ENCODE measurements at regions not wholly inside any gene's neighbourhood (a gene's known extent, or its start where the extent isn't known, plus 50 kb on each side); places are given as distances from the start of the nearest gene placed in this dataset.

GRCh38 chr13:47672245-47673008, 328.6 kb downstream of the SUCLA2 start:
- no peak overlapping the region for H3K4me3 ChIP-seq (replicated peaks; ENCODE audit: low read depth, low read length)
- TF ChIP-seq CTCF (IDR thresholded peaks at IDR 0.05; ENCODE audit: low read length, missing control alignments): no peak
- peak; percentile 59 for DNase-seq (ENCODE audit: low read depth)

GRCh38 chr13:47671776-47672175, 329.3 kb downstream of the SUCLA2 start:
- no peak for TF ChIP-seq CTCF (IDR thresholded peaks at IDR 0.05; ENCODE audit: low read length, missing control alignments)
- H3K4me3 ChIP-seq (replicated peaks; ENCODE audit: low read depth, low read length): no peak overlapping the region
- DNase-seq (ENCODE audit: low read depth): no peak

- TF ChIP-seq CTCF (IDR thresholded peaks at IDR 0.05; ENCODE audit: low read length, missing control alignments): no peak
- no peak overlapping the region for H3K4me3 ChIP-seq (replicated peaks; ENCODE audit: low read depth, low read length)
- no peak for DNase-seq (ENCODE audit: low read depth)
These were observed 336.0 kb downstream of the SUCLA2 start for GRCh38 chr13:47665043-47665442.

- no peak overlapping the region for H3K4me3 ChIP-seq (replicated peaks; ENCODE audit: low read depth, low read length)
- no peak for TF ChIP-seq CTCF (IDR thresholded peaks at IDR 0.05; ENCODE audit: low read length, missing control alignments)
- DNase-seq (ENCODE audit: low read depth): peak; percentile 79
These were observed 340.0 kb downstream of the SUCLA2 start for GRCh38 chr13:47661076-47661475.

GRCh38 chr13:47656651-47657050, 344.4 kb downstream of the SUCLA2 start:
- H3K4me3 ChIP-seq (replicated peaks; ENCODE audit: low read depth, low read length): no peak overlapping the region
- TF ChIP-seq CTCF (IDR thresholded peaks at IDR 0.05; ENCODE audit: low read length, missing control alignments): no peak
- DNase-seq (ENCODE audit: low read depth): no peak

- DNase-seq (ENCODE audit: low read depth): no peak
- no peak for TF ChIP-seq CTCF (IDR thresholded peaks at IDR 0.05; ENCODE audit: low read length, missing control alignments)
- H3K4me3 ChIP-seq (replicated peaks; ENCODE audit: low read depth, low read length): no peak overlapping the region
These were observed 350.9 kb downstream of the SUCLA2 start for GRCh38 chr13:47650209-47650608.

- DNase-seq (ENCODE audit: low read depth): no peak
- no peak overlapping the region for H3K4me3 ChIP-seq (replicated peaks; ENCODE audit: low read depth, low read length)
- no peak for TF ChIP-seq CTCF (IDR thresholded peaks at IDR 0.05; ENCODE audit: low read length, missing control alignments)
These were observed 354.1 kb downstream of the SUCLA2 start for GRCh38 chr13:47647001-47647400.
